Natural killer cell (primary cell): ENCODE measurements at regions not wholly inside any gene's neighbourhood (a gene's known extent, or its start where the extent isn't known, plus 50 kb on each side); places are given as distances from the start of the nearest gene placed in this dataset.

Experiments used
- ATAC-seq, 3 donors: fragments of 150-1000 bp in 2 of 3; fragments of 200-7000 bp in 1 of 3; cut with Tn5 transposase; 1 replicate in 1 of 3; 2 replicates in 2 of 3; pipeline ENCODE4 v1.10.0; 2021; ENCODE audit warnings: mild to moderate bottlenecking in 2 of 3, moderate library complexity in 2 of 3
- DNase-seq, 2 donors: peaks; one replicate each; pipeline versions ENCODE4 v3.0.0 to v3.0.0-alpha.2; 2013 to 2021; ENCODE audit warnings: mixed read lengths in 1 of 2
- H3K27ac ChIP-seq: one replicate; pipeline ENCODE4 v1.5.1; 2013; ENCODE audit warnings: mild to moderate bottlenecking, low read length
- H3K27me3 ChIP-seq: one replicate; pipeline ENCODE4 v1.6.1; 2013; ENCODE audit warnings: low read length; ENCODE audit not compliant: control insufficient read depth, insufficient read depth
- H3K36me3 ChIP-seq: one replicate; pipeline ENCODE4 v1.6.1; 2013; ENCODE audit warnings: low read length; ENCODE audit not compliant: control insufficient read depth, insufficient read depth
- H3K4me1 ChIP-seq: one replicate; pipeline ENCODE4 v1.6.1; 2013; ENCODE audit warnings: low read length; ENCODE audit not compliant: control insufficient read depth, insufficient read depth
- H3K4me3 ChIP-seq: one replicate; pipeline ENCODE4 v1.5.1; 2013; ENCODE audit warnings: low read length
- H3K9me3 ChIP-seq: one replicate; pipeline ENCODE4 v1.6.1; 2013; ENCODE audit warnings: low read length; ENCODE audit not compliant: control insufficient read depth, insufficient read depth
- H3K27ac Mint-ChIP-seq, 2 donors: one replicate each; pipeline ENCODE4 v1.8.0; 2022; ENCODE audit warnings: mild to moderate bottlenecking in 2 of 2, mixed read lengths in 2 of 2, moderate library complexity in 1 of 2
- H3K27me3 Mint-ChIP-seq, 2 donors: one replicate each; pipeline ENCODE4 v1.8.0; 2022; ENCODE audit warnings: low read depth in 2 of 2, mixed read lengths in 2 of 2
- H3K36me3 Mint-ChIP-seq: one replicate; pipeline ENCODE4 v1.8.0; 2022; ENCODE audit warnings: mixed read lengths
- H3K4me1 Mint-ChIP-seq, 2 donors: one replicate each; pipeline ENCODE4 v1.8.0; 2022; ENCODE audit warnings: mixed read lengths in 2 of 2
- H3K4me3 Mint-ChIP-seq: one replicate; pipeline ENCODE4 v1.8.0; 2022; ENCODE audit warnings: mild to moderate bottlenecking, moderate library complexity, mixed read lengths
- H3K9me3 Mint-ChIP-seq, 2 donors: one replicate each; pipeline ENCODE4 v1.8.0; 2022; ENCODE audit warnings: mixed read lengths in 2 of 2
- WGBS: methylation state at CpG from one replicate; pipeline ENCODE4 v1.1.7; 2013; ENCODE audit warnings: missing lambda C conversion rate; ENCODE audit not compliant: insufficient coverage; 5-methylcytosine and 5-hydroxymethylcytosine counted together
- intact Hi-C: fragments of 100-400 bp; cut with micrococcal nuclease; formaldehyde crosslinking; loops from one replicate; pipeline ENCODE4 v1.14.2; 2022
- TF ChIP-seq, protein P1 (sequence below): fragments of 200-600 bp; IDR thresholded peaks from one replicate; pipeline ENCODE4 v1.8.0; 2022; ENCODE audit warnings: antibody characterized with exemption

DNA sequence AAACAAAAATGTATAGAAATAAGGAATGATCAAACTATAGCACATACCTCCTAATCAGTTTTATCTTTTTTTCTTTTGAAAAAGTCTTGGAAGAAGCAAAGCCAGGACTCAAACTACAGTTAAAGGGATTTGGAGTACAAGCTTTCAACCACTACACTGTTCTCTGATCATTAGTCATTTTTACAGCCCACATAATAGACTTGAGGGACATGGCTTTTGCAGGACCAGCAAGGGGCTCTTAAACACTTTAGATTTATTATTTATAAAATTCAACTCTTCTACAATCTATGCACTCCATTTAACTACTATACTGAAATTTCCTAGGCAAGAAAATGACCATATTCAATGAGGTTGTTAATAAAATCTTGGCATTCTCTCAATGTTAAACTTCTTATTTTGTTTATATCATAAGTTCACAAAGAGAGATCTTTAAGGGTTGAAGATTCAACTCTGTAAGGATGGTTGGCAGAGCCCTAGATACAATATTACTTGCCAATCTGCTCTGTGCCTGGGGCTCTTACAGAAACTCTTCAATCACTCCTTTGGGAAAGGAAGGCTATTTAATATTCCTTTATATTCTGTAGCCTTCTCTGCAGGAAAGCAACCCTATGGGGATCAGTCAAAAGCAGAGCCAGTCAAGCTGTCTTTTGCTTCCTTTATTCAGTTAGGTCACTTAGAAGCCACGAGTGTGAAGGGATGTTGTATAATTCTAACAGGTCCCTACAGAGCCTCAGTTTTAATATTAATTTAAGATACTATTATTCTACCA, 557.7 kb upstream of the SGO1 start:
- Mint-ChIP-seq H3K4me3 (no peak overlapping the region), H3K36me3 (peaks cover 4% of the 10 kb centered on the region), H3K27me3 (no peaks in the 10 kb centered on the region), H3K9me3 (peaks cover 4 to 15% of the 10 kb centered on the region in 2 donors), H3K27ac (no peak overlapping the region), H3K4me1 (no peaks in the 10 kb centered on the region)
- Histone ChIP-seq H3K4me1 (no peaks in the 10 kb centered on the region), H3K9me3 (peaks cover 2% of the 10 kb centered on the region), H3K4me3 (no peak overlapping the region), H3K27me3 (no peaks in the 10 kb centered on the region), H3K27ac (no peak overlapping the region), H3K36me3 (no peaks in the 10 kb centered on the region)
- intact Hi-C loops: no loop called here
- TF ChIP-seq, protein P1, sequence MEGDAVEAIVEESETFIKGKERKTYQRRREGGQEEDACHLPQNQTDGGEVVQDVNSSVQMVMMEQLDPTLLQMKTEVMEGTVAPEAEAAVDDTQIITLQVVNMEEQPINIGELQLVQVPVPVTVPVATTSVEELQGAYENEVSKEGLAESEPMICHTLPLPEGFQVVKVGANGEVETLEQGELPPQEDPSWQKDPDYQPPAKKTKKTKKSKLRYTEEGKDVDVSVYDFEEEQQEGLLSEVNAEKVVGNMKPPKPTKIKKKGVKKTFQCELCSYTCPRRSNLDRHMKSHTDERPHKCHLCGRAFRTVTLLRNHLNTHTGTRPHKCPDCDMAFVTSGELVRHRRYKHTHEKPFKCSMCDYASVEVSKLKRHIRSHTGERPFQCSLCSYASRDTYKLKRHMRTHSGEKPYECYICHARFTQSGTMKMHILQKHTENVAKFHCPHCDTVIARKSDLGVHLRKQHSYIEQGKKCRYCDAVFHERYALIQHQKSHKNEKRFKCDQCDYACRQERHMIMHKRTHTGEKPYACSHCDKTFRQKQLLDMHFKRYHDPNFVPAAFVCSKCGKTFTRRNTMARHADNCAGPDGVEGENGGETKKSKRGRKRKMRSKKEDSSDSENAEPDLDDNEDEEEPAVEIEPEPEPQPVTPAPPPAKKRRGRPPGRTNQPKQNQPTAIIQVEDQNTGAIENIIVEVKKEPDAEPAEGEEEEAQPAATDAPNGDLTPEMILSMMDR: no peak
- ATAC-seq (no peak), DNase-seq (no peak)
- no CpG with 5 or more reads among the region's 1 CpG for WGBS

DNA sequence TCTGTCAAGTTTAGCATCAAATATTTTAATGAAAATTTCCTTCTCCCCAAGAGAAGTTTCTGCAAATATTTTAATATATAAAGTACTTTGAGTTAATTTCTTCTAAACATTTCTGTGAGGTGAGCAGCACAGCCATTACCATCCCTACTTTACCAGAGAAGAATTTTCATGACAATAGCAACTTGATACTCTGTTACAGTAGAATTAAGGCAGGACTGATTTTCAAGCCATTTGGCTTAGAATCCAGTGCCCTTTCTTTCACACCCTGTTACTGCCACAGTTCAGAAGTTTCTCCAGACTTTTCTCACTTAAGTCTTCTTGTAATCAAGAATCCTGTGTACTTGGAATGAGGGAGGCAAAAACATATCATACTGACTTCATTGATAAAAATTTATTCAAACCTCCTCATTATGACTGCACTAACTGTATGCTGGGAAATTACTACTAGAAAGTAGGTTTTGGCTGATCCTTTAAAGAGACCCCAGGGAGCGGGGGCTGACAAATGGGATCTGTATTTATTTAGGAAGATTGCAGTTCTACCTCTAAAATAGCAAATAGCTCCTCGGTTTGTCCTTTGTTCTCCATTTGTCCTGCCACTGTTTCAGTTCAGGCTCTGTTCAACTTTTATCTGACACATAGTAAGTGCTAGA, 557.0 kb upstream of the SGO1 start:
- Histone ChIP-seq H3K27ac (no peak overlapping the region), H3K4me1 (no peaks in the 10 kb centered on the region), H3K27me3 (no peaks in the 10 kb centered on the region), H3K9me3 (peaks cover 2% of the 10 kb centered on the region), H3K36me3 (no peaks in the 10 kb centered on the region), H3K4me3 (no peak overlapping the region)
- intact Hi-C loops: no loop called here
- Mint-ChIP-seq H3K4me1 (no peaks in the 10 kb centered on the region), H3K36me3 (no peaks in the 10 kb centered on the region), H3K9me3 (peaks cover 3 to 13% of the 10 kb centered on the region in 2 donors), H3K27me3 (no peaks in the 10 kb centered on the region), H3K27ac (no peak overlapping the region), H3K4me3 (no peak overlapping the region)
- WGBS: 20% methylated on average over 1 of the region's 2 CpGs
- no peak for DNase-seq
- TF ChIP-seq, protein P1: no peak
- no peak for ATAC-seq

DNA sequence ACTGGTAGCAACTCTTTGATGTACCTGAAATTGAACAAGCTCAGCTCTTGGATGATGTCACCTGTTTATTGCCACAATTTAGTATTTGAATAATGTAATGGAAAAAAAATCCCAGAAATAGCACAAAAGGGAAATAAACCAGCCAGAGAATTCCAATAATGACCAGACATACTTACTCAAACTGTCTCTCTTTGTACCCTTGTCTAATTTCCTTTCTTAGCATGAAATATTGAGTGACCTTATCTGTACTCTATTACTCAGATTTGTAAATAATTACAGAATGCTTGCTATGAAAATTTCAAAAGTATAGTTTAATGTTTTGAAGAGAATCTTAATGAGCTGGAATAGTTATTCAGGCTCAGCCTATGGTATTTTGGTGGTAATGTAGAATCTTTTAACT, 555.4 kb upstream of the SGO1 start:
- no peak overlapping the region for H3K27ac ChIP-seq
- intact Hi-C loops: no loop called here
- Mint-ChIP-seq H3K36me3 (no peaks in the 10 kb centered on the region), H3K27ac (no peak overlapping the region), H3K4me1 (no peaks in the 10 kb centered on the region), H3K27me3 (no peaks in the 10 kb centered on the region), H3K4me3 (no peak overlapping the region), H3K9me3 (peaks cover 3 to 6% of the 10 kb centered on the region in 2 donors)
- peaks cover 2% of the 10 kb centered on the region for H3K9me3 ChIP-seq
- DNase-seq: no peak
- no peak for ATAC-seq
- TF ChIP-seq, protein P1: no peak
- H3K4me3 ChIP-seq: no peak overlapping the region
- H3K4me1 ChIP-seq: no peaks in the 10 kb centered on the region
- no peaks in the 10 kb centered on the region for H3K36me3 ChIP-seq
- H3K27me3 ChIP-seq: no peaks in the 10 kb centered on the region

DNA sequence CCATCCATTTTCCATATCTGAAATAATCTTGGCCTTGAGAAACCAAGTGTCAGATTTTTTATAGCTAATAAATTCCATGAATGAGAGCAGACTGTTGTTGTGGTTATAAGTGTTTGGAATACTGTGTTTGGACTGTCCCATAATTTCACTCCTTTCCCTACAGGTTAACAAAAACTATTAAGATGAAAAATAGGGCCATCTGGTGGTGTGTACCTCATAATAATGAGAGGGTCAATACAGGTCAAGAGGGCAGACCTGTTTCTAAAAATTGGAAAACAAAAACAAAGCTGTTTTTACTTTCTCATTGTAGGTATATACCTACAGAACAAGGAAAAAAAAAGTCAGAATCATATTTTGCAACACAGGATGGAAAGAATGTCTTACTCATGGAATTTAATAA, 553.8 kb upstream of the SGO1 start:
- Mint-ChIP-seq H3K4me1 (no peaks in the 10 kb centered on the region), H3K27ac (no peak overlapping the region), H3K4me3 (no peak overlapping the region), H3K27me3 (no peaks in the 10 kb centered on the region), H3K36me3 (no peaks in the 10 kb centered on the region), H3K9me3 (peaks cover 3 to 6% of the 10 kb centered on the region in 2 donors)
- no peak overlapping the region for H3K4me3 ChIP-seq
- H3K4me1 ChIP-seq: no peaks in the 10 kb centered on the region
- no peaks in the 10 kb centered on the region for H3K36me3 ChIP-seq
- ATAC-seq (no peak), DNase-seq (no peak)
- intact Hi-C loops: no loop called here
- TF ChIP-seq, protein P1: no peak
- H3K27ac ChIP-seq: no peak overlapping the region
- no peaks in the 10 kb centered on the region for H3K27me3 ChIP-seq
- H3K9me3 ChIP-seq: peaks cover 2% of the 10 kb centered on the region
